HCT116 (cell line): ENCODE measurements at regions not wholly inside any gene's neighbourhood (a gene's known extent, or its start where the extent isn't known, plus 50 kb on each side); places are given as distances from the start of the nearest gene placed in this dataset.

ENCODE experiments used
- ATAC-seq: fragments of 200-7000 bp; cut with Tn5 transposase; 2 replicates; pipeline ENCODE4 v1.9.1; 2020; ENCODE audit warnings: mild to moderate bottlenecking, moderate library complexity
- BruUV-seq: library from RNA; stranded (reverse); fragments of 400-500 nt; replicated peaks from 2 replicates; lab custom pipeline; 2021; lab: Mats Ljungman, UMichigan
- CTCF ChIA-PET: fragments of 300-600 bp; sonication (Branson Sonifier 250); formaldehyde crosslinking; loops from one replicate; lab custom pipeline; 2021; ENCODE audit warnings: antibody characterized with exemption; lab: Charles Lee
- POLR2A ChIA-PET: fragments of 300-600, 350-600 bp; sonication (Branson Sonifier 250); formaldehyde crosslinking; loops from one replicate; lab custom pipeline; 2021; ENCODE audit warnings: antibody characterized with exemption; lab: Charles Lee
- RAD21 ChIA-PET, 2 experiments: fragments of 300-600 bp; sonication (Branson Sonifier 250); formaldehyde crosslinking; loops; one replicate each; lab custom pipeline; 2023; ENCODE audit warnings: low total read pairs in 2 of 2; ENCODE audit not compliant: uncharacterized antibody in 2 of 2, unreplicated experiment in 2 of 2, low non-redundant PET in 1 of 2; lab: Charles Lee
- DNase-seq: peaks from one replicate; pipeline ENCODE4 v3.0.0-alpha.2; 2010; ENCODE audit warnings: low read depth, low spot score
- H2AFZ ChIP-seq: fragments of 200-600 bp; shearing (Covaris generic), sonication (generic); 2 replicates; pipeline ENCODE4 v1.6.1; 2017; ENCODE audit warnings: low read depth, mixed run types, mixed read lengths, antibody characterized with exemption, low read length; ENCODE audit not compliant: poor library complexity, severe bottlenecking
- H3K27ac ChIP-seq: 2 replicates; pipeline ENCODE4 v1.5.1; 2012; ENCODE audit warnings: low read depth, low read length
- H3K27me3 ChIP-seq: fragments of 200-600 bp; sonication (generic); 2 replicates; pipeline ENCODE4 v1.6.1; 2016; ENCODE audit warnings: mixed run types, low read length, mixed read lengths; ENCODE audit not compliant: insufficient read depth
- H3K36me3 ChIP-seq, 2 experiments: fragments of 200-500 bp in 1 of 2; fragments of 200-600 bp in 1 of 2; sonication (Bioruptor generic) in 1 of 2; sonication (generic) in 1 of 2; 2 replicates each; pipeline versions ENCODE4 v1.5.1 to v1.6.1; 2014 to 2016; ENCODE audit warnings: low read length in 2 of 2, inconsistent platforms in 1 of 2, mixed read lengths in 1 of 2, mixed run types in 1 of 2; ENCODE audit not compliant: insufficient read depth in 2 of 2, control insufficient read depth in 1 of 2
- H3K4me1 ChIP-seq, 2 experiments: fragments of 200-600 bp in 1 of 2; sonication (generic) in 1 of 2; 2 replicates each; pipeline versions ENCODE4 v1.5.1 to v1.6.1; 2012 to 2017; ENCODE audit warnings: low read length in 2 of 2, inconsistent platforms in 1 of 2, mild to moderate bottlenecking in 1 of 2, mixed read lengths in 1 of 2, mixed run types in 1 of 2, moderate library complexity in 1 of 2; ENCODE audit not compliant: insufficient read depth in 2 of 2, control insufficient read depth in 1 of 2
- H3K4me2 ChIP-seq: fragments of 200-600 bp; sonication (generic); 2 replicates; pipeline ENCODE4 v1.6.1; 2017; ENCODE audit warnings: mixed run types, low read length, mixed read lengths
- H3K4me3 ChIP-seq, 2 experiments: fragments of 200-600 bp in 1 of 2; sonication (generic) in 1 of 2; replicated peaks in 1 of 2; 2 replicates each; pipeline ENCODE4 v1.5.1; 2011 to 2016; ENCODE audit warnings: low read length in 2 of 2, control low read depth in 1 of 2, low read depth in 1 of 2, mild to moderate bottlenecking in 1 of 2, mixed read lengths in 1 of 2, mixed run types in 1 of 2
- H3K79me2 ChIP-seq: fragments of 200-600 bp; sonication (generic); 2 replicates; pipeline ENCODE4 v1.6.1; 2017; ENCODE audit warnings: mild to moderate bottlenecking, mixed run types, low read length, moderate library complexity, mixed read lengths; ENCODE audit not compliant: insufficient read depth
- H3K9ac ChIP-seq: fragments of 200-600 bp; sonication (generic); 2 replicates; pipeline ENCODE4 v1.6.1; 2016; ENCODE audit warnings: low read length, mixed read lengths
- H3K9me2 ChIP-seq: fragments of 200-600 bp; sonication (generic), shearing (Covaris generic); 2 replicates; pipeline ENCODE4 v1.6.1; 2017; ENCODE audit warnings: mixed run types, mild to moderate bottlenecking, moderate library complexity; ENCODE audit not compliant: insufficient read depth
- H3K9me3 ChIP-seq, 2 experiments: fragments of 200-500 bp in 1 of 2; fragments of 200-600 bp in 1 of 2; sonication (Bioruptor generic) in 1 of 2; sonication (generic) in 1 of 2; 2 replicates each; pipeline ENCODE4 v1.6.1; 2014 to 2017; ENCODE audit warnings: low read length in 2 of 2, mixed read lengths in 2 of 2, inconsistent platforms in 1 of 2, low read depth in 1 of 2, mild to moderate bottlenecking in 1 of 2, mixed run types in 1 of 2, moderate library complexity in 1 of 2; ENCODE audit not compliant: control insufficient read depth in 1 of 2, insufficient read depth in 1 of 2
- H4K20me1 ChIP-seq: fragments of 200-600 bp; sonication (generic), shearing (Covaris generic); 2 replicates; pipeline ENCODE4 v1.6.1; 2017; ENCODE audit warnings: mixed run types, mild to moderate bottlenecking, moderate library complexity; ENCODE audit not compliant: insufficient read depth
- EZH2phosphoT487 ChIP-seq: fragments of 200-600 bp; IDR thresholded peaks from 2 replicates; pipeline ENCODE4 v1.6.1; 2018; ENCODE audit warnings: antibody characterized with exemption, borderline replicate concordance
- FOSL1 ChIP-seq: IDR thresholded peaks from 2 replicates; pipeline ENCODE4 v1.6.1; 2012; ENCODE audit warnings: low read depth
- JUND ChIP-seq: IDR thresholded peaks from 2 replicates; pipeline ENCODE4 v1.6.1; 2012
- POLR2AphosphoS5 ChIP-seq: IDR thresholded peaks from 2 replicates; pipeline ENCODE4 v1.6.1; 2011; ENCODE audit warnings: mild to moderate bottlenecking, low read depth, low read length, moderate library complexity
- SIN3A ChIP-seq: IDR thresholded peaks from 2 replicates; pipeline ENCODE4 v1.6.1; 2012; ENCODE audit warnings: low read depth
- SP1 ChIP-seq: IDR thresholded peaks from 2 replicates; pipeline ENCODE4 v1.6.1; 2012; ENCODE audit warnings: low read depth
- SRF ChIP-seq: IDR thresholded peaks from 2 replicates; pipeline ENCODE4 v1.6.1; 2012; ENCODE audit warnings: low read depth
- YY1 ChIP-seq: IDR thresholded peaks from 2 replicates; pipeline ENCODE4 v1.6.1; 2011; ENCODE audit warnings: low read length, low read depth, moderate library complexity, mild to moderate bottlenecking; ENCODE audit not compliant: insufficient replicate concordance; ENCODE audit errors: extremely low read depth
- ZFX ChIP-seq: fragments of 450-650 bp; IDR thresholded peaks from 2 replicates; pipeline ENCODE4 v1.6.1; 2017
- ZNF274 ChIP-seq: fragments of 200-500 bp; sonication (Bioruptor generic); IDR thresholded peaks from 2 replicates; pipeline ENCODE4 v1.6.1; 2014; ENCODE audit warnings: mild to moderate bottlenecking, low read depth, low read length, inconsistent platforms
- intact Hi-C: fragments of 100-400 bp; cut with micrococcal nuclease; formaldehyde crosslinking; loops from 2 replicates; pipeline ENCODE4 v1.10.0; 2022
- TF ChIP-seq, protein P1 (sequence below): IDR thresholded peaks from 2 replicates; pipeline ENCODE4 v1.6.1; 2012
- TF ChIP-seq, protein P2 (sequence below): IDR thresholded peaks from 2 replicates; pipeline ENCODE4 v1.6.1; 2011; ENCODE audit warnings: mild to moderate bottlenecking, low read length, moderate library complexity; ENCODE audit not compliant: insufficient replicate concordance; ENCODE audit errors: extremely low read depth
- TF ChIP-seq, protein P3 (sequence below): IDR thresholded peaks from 2 replicates; pipeline ENCODE4 v1.6.1; 2012; ENCODE audit warnings: low read depth

DNA sequence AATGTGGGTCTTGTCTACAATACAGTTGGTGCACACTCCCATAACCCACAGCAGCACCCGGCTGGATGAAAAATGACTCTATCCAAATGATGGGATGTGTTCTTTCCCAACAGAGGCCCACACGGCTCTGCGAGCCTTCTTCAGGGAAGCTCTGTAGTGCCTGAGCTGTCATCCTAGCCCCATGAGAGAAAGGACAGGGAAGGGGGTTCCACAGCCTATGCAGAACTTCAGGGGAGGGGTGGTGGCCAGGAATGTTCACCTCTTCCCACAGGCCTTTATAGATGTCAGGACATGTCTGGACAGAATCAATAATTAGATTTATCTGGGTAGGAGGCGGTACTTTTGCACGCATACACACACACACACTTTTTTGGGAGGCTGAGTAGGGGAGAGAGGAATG, 109.0 kb downstream of the JCAD start:
- Histone ChIP-seq H2AFZ (no peak overlapping the region), H3K9me2 (no peaks in the 10 kb centered on the region), H3K4me2 (no peak overlapping the region), H3K9ac (no peak overlapping the region), H3K36me3 (no peaks in the 10 kb centered on the region), H3K79me2 (no peaks in the 10 kb centered on the region), H3K4me1 (peaks cover 0 to 6% of the 10 kb centered on the region in 2 experiments; a peak in 2 of 4 replicates), H4K20me1 (no peaks in the 10 kb centered on the region), H3K4me3 (no peak overlapping the region), H3K9me3 (no peaks in the 10 kb centered on the region), H3K27me3 (no peaks in the 10 kb centered on the region), H3K27ac (no peak overlapping the region)
- ChIA-PET CTCF (no interaction called here), POLR2A (no interaction called here), RAD21 (no interaction called here)
- ATAC-seq (no peak), DNase-seq (no peak)
- intact Hi-C loops = no loop called here
- TF ChIP-seq EZH2phosphoT487 (no peak), POLR2AphosphoS5 (no peak), YY1 (no peak), ZFX (no peak), FOSL1 (no peak)
- BruUV-seq = no TSS peak

DNA sequence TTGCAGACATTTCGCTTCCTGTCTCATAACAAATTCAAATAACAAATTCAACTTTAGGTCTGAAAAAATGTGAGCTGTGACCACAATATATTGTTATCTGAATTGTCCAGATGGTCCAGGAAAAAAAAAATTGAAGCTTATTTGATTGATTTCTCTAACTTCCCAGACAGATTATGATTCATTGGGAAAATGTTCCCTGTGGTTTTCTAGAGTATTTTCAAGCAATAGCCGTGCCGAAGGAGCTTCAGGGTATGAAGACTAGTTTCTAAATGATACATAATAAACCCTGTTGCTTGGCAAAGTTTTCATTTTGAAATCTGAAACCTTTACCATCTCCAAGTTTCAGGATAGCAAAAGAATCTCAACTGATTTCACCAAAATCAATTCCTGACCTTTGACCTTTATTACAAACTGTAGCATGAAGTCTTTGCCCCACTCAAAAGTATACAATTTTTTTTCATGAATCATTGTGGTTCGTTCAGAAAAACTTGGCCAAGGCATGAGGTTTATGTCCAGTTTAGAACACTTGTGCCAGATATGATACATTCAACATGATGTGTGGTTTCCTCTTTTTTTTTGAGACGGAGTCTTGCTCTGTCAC, 109.9 kb downstream of the JCAD start:
- CTCF ChIA-PET = no interaction called here
- peaks cover 0 to 6% of the 10 kb centered on the region in 2 experiments; a peak in 2 of 4 replicates for H3K4me1 ChIP-seq

More for the DNA sequence above, 109.9 kb downstream of the JCAD start:
- H3K27ac ChIP-seq = no peak overlapping the region
- BruUV-seq = no TSS peak
- H4K20me1 ChIP-seq = no peaks in the 10 kb centered on the region
- H3K4me3 ChIP-seq = no peak overlapping the region
- intact Hi-C loops = no loop called here
- RAD21 ChIA-PET = no interaction called here
- DNase-seq (no peak), ATAC-seq (no peak)
- no peaks in the 10 kb centered on the region for H3K79me2 ChIP-seq
- no peak overlapping the region for H3K9ac ChIP-seq
- TF ChIP-seq, protein P1, sequence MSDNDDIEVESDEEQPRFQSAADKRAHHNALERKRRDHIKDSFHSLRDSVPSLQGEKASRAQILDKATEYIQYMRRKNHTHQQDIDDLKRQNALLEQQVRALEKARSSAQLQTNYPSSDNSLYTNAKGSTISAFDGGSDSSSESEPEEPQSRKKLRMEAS = no peak
- TF ChIP-seq POLR2AphosphoS5 (no peak), JUND (0 out of 2 replicates have a peak, but pooled peaks have one; percentile 17), EZH2phosphoT487 (no peak), SIN3A (no peak), ZNF274 (no peak), ZFX (no peak), SP1 (no peak), SRF (no peak), FOSL1 (0 out of 2 replicates have a peak, but pooled peaks have one; percentile 28)
- TF ChIP-seq, protein P2, sequence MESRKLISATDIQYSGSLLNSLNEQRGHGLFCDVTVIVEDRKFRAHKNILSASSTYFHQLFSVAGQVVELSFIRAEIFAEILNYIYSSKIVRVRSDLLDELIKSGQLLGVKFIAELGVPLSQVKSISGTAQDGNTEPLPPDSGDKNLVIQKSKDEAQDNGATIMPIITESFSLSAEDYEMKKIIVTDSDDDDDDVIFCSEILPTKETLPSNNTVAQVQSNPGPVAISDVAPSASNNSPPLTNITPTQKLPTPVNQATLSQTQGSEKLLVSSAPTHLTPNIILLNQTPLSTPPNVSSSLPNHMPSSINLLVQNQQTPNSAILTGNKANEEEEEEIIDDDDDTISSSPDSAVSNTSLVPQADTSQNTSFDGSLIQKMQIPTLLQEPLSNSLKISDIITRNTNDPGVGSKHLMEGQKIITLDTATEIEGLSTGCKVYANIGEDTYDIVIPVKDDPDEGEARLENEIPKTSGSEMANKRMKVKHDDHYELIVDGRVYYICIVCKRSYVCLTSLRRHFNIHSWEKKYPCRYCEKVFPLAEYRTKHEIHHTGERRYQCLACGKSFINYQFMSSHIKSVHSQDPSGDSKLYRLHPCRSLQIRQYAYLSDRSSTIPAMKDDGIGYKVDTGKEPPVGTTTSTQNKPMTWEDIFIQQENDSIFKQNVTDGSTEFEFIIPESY = no peak
- TF ChIP-seq, protein P3, sequence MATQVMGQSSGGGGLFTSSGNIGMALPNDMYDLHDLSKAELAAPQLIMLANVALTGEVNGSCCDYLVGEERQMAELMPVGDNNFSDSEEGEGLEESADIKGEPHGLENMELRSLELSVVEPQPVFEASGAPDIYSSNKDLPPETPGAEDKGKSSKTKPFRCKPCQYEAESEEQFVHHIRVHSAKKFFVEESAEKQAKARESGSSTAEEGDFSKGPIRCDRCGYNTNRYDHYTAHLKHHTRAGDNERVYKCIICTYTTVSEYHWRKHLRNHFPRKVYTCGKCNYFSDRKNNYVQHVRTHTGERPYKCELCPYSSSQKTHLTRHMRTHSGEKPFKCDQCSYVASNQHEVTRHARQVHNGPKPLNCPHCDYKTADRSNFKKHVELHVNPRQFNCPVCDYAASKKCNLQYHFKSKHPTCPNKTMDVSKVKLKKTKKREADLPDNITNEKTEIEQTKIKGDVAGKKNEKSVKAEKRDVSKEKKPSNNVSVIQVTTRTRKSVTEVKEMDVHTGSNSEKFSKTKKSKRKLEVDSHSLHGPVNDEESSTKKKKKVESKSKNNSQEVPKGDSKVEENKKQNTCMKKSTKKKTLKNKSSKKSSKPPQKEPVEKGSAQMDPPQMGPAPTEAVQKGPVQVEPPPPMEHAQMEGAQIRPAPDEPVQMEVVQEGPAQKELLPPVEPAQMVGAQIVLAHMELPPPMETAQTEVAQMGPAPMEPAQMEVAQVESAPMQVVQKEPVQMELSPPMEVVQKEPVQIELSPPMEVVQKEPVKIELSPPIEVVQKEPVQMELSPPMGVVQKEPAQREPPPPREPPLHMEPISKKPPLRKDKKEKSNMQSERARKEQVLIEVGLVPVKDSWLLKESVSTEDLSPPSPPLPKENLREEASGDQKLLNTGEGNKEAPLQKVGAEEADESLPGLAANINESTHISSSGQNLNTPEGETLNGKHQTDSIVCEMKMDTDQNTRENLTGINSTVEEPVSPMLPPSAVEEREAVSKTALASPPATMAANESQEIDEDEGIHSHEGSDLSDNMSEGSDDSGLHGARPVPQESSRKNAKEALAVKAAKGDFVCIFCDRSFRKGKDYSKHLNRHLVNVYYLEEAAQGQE = no peak
- H3K9me3 ChIP-seq = no peaks in the 10 kb centered on the region
- H3K9me2 ChIP-seq = no peaks in the 10 kb centered on the region
- no peak overlapping the region for H3K4me2 ChIP-seq
- no peaks in the 10 kb centered on the region for H3K36me3 ChIP-seq
- no peaks in the 10 kb centered on the region for H3K27me3 ChIP-seq
- POLR2A ChIA-PET = no interaction called here
- no peak overlapping the region for H2AFZ ChIP-seq
